ENCODE measurements at regions not wholly inside any gene's neighbourhood (a gene's known extent, or its start where the extent isn't known, plus 50 kb on each side); places are given as distances from the start of the nearest gene placed in this dataset.

GRCh38 chr7:120180221-120180620 is 92.8 kb upstream of the KCND2 start:
- TF ChIP-seq CTCF (conservative IDR thresholded peaks at IDR 0.05; ENCODE audit: low read length) = no peak
- no peak for TF ChIP-seq EZH2phosphoT487 (IDR thresholded peaks at IDR 0.05; ENCODE audit: borderline replicate concordance)

Measured in Loucy (cell line).